PFSK-1 (cell line): ENCODE measurements at regions not wholly inside any gene's neighbourhood (a gene's known extent, or its start where the extent isn't known, plus 50 kb on each side); places are given as distances from the start of the nearest gene placed in this dataset.

ENCODE experiments used
- FOXP2 ChIP-seq: optimal IDR thresholded peaks from 2 replicates; pipeline ENCODE3; 2011; ENCODE audit warnings: borderline replicate concordance, control low read depth, inconsistent platforms; ENCODE audit not compliant: insufficient read depth; ENCODE audit errors: extremely low read length, extremely low read depth
- POLR2AphosphoS5 ChIP-seq: IDR thresholded peaks from 2 replicates; pipeline ENCODE4 v1.6.1; 2012; ENCODE audit warnings: low read depth, mild to moderate bottlenecking, control low read depth, low read length, moderate library complexity
- REST ChIP-seq, 2 experiments: IDR thresholded peaks; 2 replicates each; pipeline versions ENCODE4 v1.6.1 to v1.8.0; 2011 to 2012; ENCODE audit warnings: low read depth in 2 of 2, low read length in 2 of 2, control low read depth in 1 of 2, inconsistent platforms in 1 of 2, mild to moderate bottlenecking in 1 of 2, moderate library complexity in 1 of 2; ENCODE audit not compliant: insufficient read depth in 1 of 2
- SIN3A ChIP-seq: IDR thresholded peaks from 2 replicates; pipeline ENCODE4 v1.6.1; 2012; ENCODE audit warnings: mild to moderate bottlenecking, low read length, moderate library complexity, borderline replicate concordance; ENCODE audit not compliant: insufficient read depth
- TAF1 ChIP-seq: IDR thresholded peaks from 2 replicates; pipeline ENCODE4 v1.6.1; 2012; ENCODE audit warnings: low read length, control low read depth, borderline replicate concordance; ENCODE audit not compliant: insufficient read depth

DNA sequence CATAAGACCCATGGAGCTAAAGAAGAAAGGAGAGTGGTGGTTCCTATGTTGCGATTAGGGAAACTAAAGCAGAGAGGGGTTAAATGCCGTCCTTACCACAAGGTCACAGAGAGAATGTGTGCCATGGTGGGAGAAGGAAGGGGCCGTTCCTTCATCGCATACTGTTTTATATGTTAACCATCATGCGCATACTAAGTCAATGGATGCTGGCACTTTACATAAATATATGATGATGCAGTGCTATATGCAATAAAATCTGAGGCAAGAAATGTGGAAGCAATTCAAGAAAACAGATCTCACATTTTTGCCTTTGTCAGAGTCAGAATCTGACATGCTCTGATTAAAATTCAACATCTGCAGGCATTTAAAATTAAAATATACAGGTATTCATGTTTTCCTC is 168.1 kb downstream of the BMP4 start:
- TF ChIP-seq REST (IDR thresholded peaks at IDR 0.05; ENCODE audit: insufficient read depth in 1 of 2, low read depth in 2 of 2, low read length in 2 of 2) (no peak), SIN3A (no peak), FOXP2 (no peak), POLR2AphosphoS5 (no peak), TAF1 (no peak)

GRCh38 chr14:53786045-53786444 is 170.6 kb downstream of the BMP4 start:
- TF ChIP-seq SIN3A (no peak), TAF1 (no peak), POLR2AphosphoS5 (no peak)

DNA sequence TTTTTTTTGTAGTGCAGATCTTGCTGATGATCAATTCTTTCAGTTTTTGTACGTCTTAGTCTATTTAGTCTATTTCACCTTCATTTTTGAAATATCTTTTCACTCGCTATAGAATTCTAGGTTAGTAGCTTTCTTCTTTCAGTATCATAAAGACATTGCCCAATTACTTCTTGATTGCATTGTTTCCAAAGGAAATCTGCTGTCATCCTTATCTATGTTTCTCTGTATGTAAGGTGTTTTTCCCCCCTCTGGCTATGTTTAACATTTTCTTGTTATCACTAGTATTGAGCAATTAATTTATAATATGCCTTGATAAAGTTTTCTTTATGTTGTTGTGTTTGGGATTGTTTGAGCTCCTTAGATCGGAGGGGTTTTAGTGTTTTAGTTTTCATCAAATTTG is 171.9 kb downstream of the BMP4 start:
- TF ChIP-seq SIN3A = no peak
- no peak for TF ChIP-seq POLR2AphosphoS5
- TF ChIP-seq TAF1 = no peak
- no peak for TF ChIP-seq REST (IDR thresholded peaks at IDR 0.05; ENCODE audit: insufficient read depth in 1 of 2, low read depth in 2 of 2, low read length in 2 of 2)
- no peak for TF ChIP-seq FOXP2

- TF ChIP-seq TAF1 = no peak
These were observed 173.4 kb downstream of the BMP4 start for GRCh38 chr14:53783256-53783655.

DNA sequence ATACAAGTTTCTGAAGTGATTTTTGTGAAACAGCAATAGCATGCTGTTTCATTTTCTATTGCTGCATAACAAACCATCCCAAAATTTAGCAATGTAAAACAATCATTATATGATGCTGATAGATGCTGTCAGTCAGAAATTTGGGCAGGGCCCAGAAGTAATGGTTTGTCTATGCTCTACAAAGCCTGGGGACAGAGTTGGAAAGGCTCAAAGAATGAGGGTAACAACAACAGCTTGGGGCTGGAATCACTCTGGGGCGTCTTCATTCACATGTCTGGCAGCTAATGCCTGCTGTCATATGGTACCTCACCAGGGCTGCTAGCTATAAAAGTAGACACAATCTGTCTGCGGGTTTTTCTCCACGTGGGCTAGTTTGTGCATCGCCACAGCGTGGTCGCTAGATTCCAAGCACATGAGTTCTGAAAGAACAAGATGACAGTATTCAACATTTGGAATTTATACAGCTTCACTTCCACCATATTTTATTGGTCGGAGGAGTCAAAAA is 176.5 kb downstream of the BMP4 start:
- TF ChIP-seq POLR2AphosphoS5 = no peak
- TF ChIP-seq TAF1 = no peak
- TF ChIP-seq FOXP2 = no peak
- TF ChIP-seq REST (IDR thresholded peaks at IDR 0.05; ENCODE audit: insufficient read depth in 1 of 2, low read depth in 2 of 2, low read length in 2 of 2) = no peak
- TF ChIP-seq SIN3A = no peak

DNA sequence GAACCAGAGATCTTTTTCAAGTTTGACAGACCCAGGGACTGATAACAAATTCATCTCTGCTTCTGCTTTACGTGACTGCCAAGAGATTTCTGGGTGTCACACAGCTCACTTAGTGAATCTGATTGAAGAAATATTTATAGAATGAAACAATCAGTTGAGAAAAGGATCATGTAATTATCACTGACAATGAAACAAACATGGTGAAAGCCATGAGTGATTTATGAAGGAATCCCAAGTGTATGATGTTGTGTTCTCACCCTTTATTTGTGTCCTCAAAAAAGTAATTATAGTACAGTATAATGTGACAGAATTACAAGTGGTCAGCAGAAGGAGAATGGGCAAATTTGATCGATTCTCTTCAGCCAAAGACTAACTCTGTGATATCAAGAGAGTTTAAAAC is 177.3 kb downstream of the BMP4 start:
- TF ChIP-seq REST (IDR thresholded peaks at IDR 0.05; ENCODE audit: insufficient read depth in 1 of 2, low read depth in 2 of 2, low read length in 2 of 2) = no peak
- TF ChIP-seq SIN3A = no peak
- TF ChIP-seq TAF1 = no peak
- no peak for TF ChIP-seq FOXP2
- no peak for TF ChIP-seq POLR2AphosphoS5
